Fibroblast of lung (primary cell): ENCODE measurements at regions not wholly inside any gene's neighbourhood (a gene's known extent, or its start where the extent isn't known, plus 50 kb on each side); places are given as distances from the start of the nearest gene placed in this dataset.

Source experiments
- EZH2 ChIP-seq: IDR thresholded peaks from 2 replicates; pipeline ENCODE4 v1.5.1; 2012; ENCODE audit warnings: low read length, control low read depth, mild to moderate bottlenecking; ENCODE audit errors: missing control alignments
- TF ChIP-seq, protein P1 (sequence below), 2 donors: IDR thresholded peaks in 1 of 2; conservative IDR thresholded peaks in 1 of 2; 1 replicate in 1 of 2; 2 replicates in 1 of 2; pipeline ENCODE4 v1.5.1; 2011 to 2012; ENCODE audit warnings: low read length in 2 of 2, control low read depth in 1 of 2, inconsistent platforms in 1 of 2, low read depth in 1 of 2, mild to moderate bottlenecking in 1 of 2

DNA sequence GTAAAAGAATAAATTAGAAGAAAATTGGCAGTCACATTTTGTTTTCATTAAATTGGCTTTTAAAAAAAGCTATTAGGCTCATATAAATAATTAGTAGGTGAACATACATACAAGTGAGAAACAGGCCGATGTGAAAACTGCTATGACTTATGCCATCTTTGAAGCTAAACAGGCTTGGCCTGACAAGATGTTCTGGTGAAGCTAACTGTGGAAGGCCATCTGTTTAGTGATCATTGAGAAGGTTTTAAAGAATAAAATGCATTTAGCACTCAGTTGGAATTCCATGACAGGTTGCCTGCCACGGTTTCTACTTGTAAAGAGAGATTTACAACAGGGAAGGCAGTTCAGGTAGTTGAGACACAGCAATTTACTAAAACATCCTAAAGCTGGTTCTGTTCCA is 264.0 kb upstream of the AGTR1 start:
- TF ChIP-seq, protein P1, sequence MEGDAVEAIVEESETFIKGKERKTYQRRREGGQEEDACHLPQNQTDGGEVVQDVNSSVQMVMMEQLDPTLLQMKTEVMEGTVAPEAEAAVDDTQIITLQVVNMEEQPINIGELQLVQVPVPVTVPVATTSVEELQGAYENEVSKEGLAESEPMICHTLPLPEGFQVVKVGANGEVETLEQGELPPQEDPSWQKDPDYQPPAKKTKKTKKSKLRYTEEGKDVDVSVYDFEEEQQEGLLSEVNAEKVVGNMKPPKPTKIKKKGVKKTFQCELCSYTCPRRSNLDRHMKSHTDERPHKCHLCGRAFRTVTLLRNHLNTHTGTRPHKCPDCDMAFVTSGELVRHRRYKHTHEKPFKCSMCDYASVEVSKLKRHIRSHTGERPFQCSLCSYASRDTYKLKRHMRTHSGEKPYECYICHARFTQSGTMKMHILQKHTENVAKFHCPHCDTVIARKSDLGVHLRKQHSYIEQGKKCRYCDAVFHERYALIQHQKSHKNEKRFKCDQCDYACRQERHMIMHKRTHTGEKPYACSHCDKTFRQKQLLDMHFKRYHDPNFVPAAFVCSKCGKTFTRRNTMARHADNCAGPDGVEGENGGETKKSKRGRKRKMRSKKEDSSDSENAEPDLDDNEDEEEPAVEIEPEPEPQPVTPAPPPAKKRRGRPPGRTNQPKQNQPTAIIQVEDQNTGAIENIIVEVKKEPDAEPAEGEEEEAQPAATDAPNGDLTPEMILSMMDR (conservative IDR thresholded peaks at IDR 0.05 in 1 of 2, IDR thresholded peaks at IDR 0.05 in 1 of 2; ENCODE audit: low read depth in 1 of 2, low read length in 2 of 2), result no peak
- TF ChIP-seq EZH2, result no peak
